DMS114 treated with DMSO at 0.1 percent for 48 hours (cell line): ENCODE measurements at regions not wholly inside any gene's neighbourhood (a gene's known extent, or its start where the extent isn't known, plus 50 kb on each side); places are given as distances from the start of the nearest gene placed in this dataset.
A peak's percentile ranks its signal among the peaks of the same experiment; 100 is the strongest.
"Not testable (repeated sequence)": the region's sequence is repeated elsewhere in the genome, so short reads cannot be mapped to it uniquely, and the experiment has no call there.

Experiments used
- DNase-seq: peaks from one replicate; lab custom pipeline; 2025; ENCODE audit not compliant: unreplicated experiment; lab: John Stamatoyannopoulos, UW

DNA sequence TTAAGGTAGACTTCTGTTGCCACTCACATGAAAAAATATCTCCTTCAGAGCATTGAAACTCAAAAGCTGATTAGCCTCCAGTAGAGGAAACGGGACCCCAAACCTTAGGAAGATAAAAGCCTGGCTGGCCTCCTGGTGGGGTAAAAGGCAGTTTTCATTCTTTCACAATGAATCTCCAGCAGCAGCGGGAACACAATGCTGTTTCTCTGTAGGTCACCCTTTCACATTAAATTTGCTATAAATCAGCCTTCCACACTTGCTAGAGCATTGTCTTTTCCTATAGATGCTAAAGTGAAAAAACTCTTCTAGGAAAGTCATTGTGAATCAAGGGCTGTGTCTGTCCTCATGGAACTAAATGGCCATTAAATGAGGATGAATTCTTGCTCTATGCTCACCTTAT lies 207.3 kb upstream of the MAGEB2 start:
- DNase-seq = no peak

DNA sequence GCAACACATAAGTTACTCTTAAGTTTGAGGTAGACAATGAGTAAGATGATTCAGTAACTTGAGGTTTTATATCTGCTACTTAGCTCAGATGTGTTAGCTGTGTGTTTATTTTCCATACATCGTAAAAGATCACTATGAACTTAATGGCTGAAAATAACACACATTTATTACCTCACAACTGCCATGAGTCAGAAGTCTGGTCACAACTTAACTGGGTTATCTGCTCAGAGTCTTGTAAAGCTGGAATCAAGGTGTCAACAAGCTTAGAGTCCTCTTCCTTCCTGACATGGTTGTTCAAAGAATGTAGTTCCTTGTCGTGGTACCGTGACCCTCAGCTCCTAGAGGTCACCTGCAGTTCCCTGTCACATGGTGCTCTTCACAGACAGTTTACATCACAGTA lies 204.9 kb upstream of the MAGEB2 start:
- DNase-seq = no peak

GRCh38 chrX:30015440-30015839 lies 199.9 kb upstream of the MAGEB2 start:
- DNase-seq = no peak

- DNase-seq = no peak
These were observed 187.7 kb upstream of the MAGEB2 start for GRCh38 chrX:30027636-30028035.

DNA sequence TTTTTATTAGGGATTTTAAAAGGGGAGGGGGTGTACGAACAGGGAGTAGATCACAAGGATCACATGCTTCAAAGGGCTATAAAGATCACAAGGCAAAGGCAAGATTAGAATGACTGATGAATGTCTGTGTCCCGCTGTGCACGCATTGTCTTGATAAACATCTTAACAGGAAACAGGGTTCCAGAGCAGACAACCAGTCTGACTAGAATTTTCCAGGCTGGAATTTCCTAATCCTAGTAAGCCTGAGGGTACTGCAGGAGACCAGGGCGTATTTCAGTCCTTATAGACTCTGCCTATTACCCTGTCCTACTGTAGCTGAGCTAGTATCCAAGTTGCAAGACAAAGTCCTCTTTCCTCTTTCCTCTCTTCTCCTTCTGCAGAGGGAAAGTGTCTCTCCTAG lies 179.0 kb upstream of the MAGEB2 start:
- DNase-seq = not testable (repeated sequence)

DNA sequence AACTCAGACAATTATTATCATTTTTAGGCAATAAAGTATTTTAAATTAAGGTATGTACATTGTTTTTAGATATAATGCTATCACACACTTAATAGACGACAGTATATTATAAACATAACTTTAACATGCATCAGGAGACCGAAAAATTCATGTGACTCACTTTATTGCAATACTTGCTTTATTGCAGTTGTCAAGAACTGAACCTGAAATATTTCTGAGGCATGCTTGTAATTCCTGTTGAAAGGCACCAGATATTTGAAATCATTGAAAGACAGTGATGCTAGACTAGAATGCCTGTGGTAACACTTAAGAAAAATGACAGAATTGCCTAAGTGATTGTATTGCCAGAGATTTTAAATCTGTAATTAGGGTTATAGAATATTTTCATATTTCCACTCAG lies 175.6 kb upstream of the MAGEB2 start:
- DNase-seq = no peak

GRCh38 chrX:30060718-30061117 lies 154.6 kb upstream of the MAGEB2 start:
- no peak for DNase-seq

DNA sequence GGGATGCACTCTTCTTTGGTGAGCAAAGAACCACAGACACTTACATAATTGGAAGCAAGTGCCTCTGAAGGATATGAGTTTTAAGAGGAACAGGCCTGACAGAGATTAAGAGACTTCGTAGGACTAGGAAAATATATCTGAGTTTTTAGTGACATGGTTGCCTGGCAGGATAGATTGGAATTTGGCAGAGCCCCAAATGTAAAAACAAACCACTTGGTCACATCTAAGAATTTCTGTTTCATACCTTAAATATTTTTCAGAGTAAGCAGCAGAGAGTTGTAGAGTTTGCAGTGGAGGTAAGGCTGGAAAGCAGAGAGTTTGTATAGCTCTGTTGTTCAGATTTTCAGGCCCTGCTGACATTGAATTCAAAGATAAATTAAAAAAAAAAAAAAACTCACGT lies 150.1 kb upstream of the MAGEB2 start:
- no peak for DNase-seq

DNA sequence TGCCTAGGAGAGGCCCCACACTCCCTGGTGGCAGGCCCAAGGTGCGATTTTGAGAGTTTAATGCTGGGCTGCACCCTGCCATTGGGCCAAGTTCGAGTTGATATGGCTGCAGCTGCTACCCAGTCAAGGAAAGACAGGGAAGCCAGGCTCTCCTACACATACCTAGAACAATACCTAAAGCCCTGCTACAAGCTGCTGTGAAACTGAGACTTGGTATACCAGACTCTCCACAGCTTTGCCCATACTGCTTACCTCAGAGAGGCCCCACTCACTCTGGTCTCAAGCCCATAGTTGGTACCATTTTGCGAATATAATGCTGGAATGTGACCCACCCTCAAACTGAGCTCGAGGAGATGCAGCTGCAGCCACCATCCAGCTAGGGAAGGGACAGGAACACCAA lies 147.7 kb upstream of the MAGEB2 start:
- DNase-seq = no peak

GRCh38 chrX:30085571-30085970 lies 129.8 kb upstream of the MAGEB2 start:
- no peak for DNase-seq

GRCh38 chrX:30111431-30111830 lies 103.9 kb upstream of the MAGEB2 start:
- DNase-seq = no peak

DNA sequence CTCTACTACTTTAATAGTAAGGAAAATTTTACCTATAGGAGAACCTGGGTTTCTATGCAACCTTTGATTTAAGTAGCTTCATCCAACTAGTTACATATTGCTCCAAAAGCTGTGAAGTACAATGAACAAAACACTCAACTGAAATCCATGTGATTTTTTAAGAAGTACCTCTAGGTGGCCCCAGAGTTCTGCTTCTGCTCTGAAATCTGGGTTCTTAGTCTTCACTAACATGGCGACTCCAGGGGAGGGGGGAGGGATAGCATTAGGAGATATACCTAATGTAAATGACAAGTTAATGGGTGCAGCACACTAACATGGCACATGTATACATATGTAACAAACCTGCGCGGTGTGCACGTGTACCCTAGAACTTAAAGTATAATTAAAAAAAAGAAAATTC lies 73.4 kb upstream of the MAGEB2 start:
- peak; percentile 15 for DNase-seq

DNA sequence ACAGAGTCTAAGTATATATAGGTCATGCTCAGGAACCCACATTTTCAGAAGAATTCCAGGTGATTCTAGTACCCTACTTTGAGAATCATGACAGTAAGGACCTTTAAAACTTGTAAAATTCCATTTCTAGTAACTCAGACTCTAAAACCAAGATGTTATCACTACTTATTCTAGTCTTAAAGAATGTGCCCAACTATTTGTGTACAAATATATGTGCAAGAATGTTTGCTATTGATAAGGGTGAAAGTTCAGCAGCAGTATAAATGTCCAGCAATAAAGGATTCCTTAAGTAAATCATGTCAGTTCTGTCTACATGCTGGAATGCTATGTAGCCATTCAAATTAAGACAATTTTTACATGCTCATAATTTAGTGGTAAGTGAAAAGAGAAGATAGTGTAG lies 71.1 kb upstream of the MAGEB2 start:
- no peak for DNase-seq

DNA sequence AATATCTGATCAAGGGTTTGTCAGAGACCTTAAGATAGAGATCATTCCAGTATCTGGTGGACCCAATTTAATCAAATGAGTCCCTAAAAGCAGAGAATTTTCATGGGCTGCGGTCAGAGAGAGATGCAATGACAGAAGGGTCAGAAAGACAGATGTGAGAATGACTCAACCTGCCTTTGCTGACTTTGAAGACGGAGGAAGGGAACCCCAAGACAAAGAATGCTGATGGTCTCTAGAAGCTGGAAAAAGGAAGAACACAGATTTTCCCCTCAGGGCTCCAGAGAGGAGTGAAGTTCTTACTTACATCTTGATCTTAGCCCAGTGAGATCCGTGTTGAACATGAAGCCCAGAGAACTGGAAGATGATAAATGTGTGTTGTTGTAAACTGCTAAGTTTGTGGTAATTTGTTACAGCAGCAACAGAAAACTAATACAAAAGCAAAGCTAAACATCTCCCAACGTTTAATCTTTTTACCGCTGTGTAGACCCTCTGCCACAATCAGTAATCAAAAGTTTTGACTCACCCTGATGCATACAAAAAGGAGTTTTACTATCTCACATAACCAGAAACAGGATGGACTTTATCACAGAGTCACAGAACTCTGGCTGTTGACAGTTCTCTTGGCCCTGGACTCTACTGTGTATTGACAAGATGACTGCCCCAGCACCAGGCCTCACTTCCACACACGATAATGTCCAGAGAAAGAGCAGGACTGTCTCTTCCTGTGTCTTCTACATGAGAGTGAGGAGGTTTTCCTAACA lies 70.2 kb upstream of the MAGEB2 start:
- no peak for DNase-seq

DNA sequence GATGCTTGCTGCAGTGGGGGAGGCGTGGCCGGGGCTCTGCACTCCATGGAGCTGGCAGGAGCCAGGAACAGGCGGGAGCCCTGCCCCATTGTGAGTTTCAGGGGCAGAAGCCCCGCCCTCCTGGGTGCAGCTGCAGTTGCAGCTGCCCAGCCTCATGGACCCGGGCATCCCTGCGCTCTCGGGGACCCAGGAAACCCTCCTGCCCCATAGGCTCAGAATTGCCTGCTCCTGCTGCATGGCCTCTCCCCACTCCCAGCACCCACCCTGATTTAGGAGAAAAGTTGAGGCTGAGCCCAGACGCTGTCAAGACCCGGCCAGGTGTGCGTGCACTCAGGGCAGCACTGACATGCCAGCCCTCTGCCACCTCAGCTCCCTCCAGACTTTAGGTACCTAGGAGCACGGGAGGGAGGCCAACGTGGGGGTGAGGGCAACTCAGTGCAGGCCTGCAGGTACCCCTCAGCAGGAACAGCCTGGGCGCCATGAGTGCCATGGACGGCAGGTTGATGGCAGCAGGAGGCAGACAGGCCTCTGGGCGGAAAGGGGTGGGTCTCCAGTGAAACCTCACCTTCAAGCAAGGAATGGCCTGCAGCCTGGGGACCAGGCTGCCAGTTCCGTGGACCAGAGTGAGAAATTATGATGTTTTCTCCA lies 67.2 kb upstream of the MAGEB2 start:
- DNase-seq = no peak

DNA sequence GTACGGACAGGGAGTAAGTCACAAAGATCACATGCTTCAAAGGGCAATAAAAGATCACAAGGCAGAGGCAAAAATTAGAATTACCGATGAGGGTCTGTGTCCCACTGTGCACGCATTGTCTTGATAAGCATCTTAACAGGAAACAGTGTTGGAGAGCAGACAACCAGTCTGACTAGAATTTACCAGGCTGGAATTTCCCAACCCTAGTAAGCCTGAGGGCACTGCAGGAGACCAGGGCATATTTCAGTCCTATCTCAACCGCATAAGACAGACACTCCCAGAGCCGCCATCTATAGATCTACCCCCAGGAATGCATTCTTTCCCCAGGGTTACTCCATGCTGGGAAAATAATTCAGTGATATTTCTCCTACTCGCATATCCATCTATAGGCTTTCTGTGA lies 66.2 kb upstream of the MAGEB2 start:
- DNase-seq = not testable (repeated sequence)

GRCh38 chrX:30150196-30150895 lies 65.0 kb upstream of the MAGEB2 start:
- DNase-seq = no peak

- no peak for DNase-seq
These were observed 63.4 kb upstream of the MAGEB2 start for GRCh38 chrX:30151964-30152363.

DNA sequence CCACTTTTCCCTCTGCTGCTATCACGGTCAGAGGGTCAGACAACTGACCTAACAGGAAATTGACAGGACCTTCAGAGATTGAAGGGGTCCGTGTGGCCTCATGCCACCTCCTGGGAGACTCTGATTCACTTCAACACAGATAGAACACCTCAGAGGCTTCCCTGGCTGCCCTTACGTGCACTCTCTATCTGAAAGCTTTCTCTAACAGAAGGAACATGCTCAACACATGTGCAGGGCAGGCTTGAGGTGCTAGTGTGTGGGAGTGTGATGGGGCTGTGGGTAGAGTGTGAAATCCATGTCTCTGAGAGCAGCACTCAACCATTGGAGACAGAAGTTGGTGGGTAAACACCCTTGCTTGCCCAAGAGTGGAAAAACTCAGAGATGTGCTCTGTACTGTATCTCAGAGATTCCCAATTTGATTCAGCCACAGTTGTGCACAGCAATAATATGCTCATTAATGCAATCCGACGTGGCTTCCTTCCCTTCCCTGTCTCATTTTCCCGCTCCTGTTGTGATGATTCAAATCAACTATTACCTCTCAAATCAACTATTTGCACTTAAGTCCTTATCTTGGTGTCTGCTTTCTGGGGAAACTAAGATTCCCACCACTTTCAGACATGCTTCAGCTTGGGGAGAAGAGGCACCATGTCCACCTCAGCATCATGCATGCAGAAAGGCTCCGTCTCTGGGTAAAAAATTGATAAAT lies 62.0 kb upstream of the MAGEB2 start:
- DNase-seq = no peak

- DNase-seq = no peak
These were observed 61.5 kb upstream of the MAGEB2 start for GRCh38 chrX:30153881-30154260.

DNA sequence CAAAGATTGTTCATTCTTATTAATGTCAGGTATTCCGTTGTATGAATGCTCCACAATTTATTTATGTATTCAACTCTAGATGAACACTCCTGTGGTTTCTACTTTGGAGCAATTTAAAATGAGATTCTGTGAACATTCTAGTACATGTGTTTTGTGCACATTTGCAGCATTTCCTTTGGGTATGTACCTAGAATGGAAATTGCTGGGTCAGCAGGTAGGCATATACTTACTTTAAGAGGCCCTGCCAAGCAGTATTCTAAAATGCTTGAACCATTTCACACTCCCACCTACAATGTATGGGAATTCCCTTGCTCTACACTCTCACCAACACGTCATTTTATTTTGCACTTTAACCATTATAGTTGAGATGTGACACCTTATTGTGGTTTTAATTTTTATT lies 59.4 kb upstream of the MAGEB2 start:
- no peak for DNase-seq
